ENCODE measurements at regions not wholly inside any gene's neighbourhood (a gene's known extent, or its start where the extent isn't known, plus 50 kb on each side); places are given as distances from the start of the nearest gene placed in this dataset.
"Not testable (repeated sequence)": the region's sequence is repeated elsewhere in the genome, so short reads cannot be mapped to it uniquely, and the experiment has no call there.

GRCh38 chr13:18993884-18994660 is 187.6 kb downstream of the TUBA3C start:
- no peak for DNase-seq (ENCODE audit: low read depth)

- no peak for DNase-seq (ENCODE audit: low read depth)
Measured at GRCh38 chr13:18992791-18993190, 188.8 kb downstream of the TUBA3C start.

GRCh38 chr13:18991060-18991459 is 190.6 kb downstream of the TUBA3C start:
- DNase-seq (ENCODE audit: low read depth), result no peak

- DNase-seq (ENCODE audit: low read depth), result no peak
Measured at GRCh38 chr13:18978447-18978846, 203.2 kb downstream of the TUBA3C start.

GRCh38 chr13:18977857-18978256 is 203.8 kb downstream of the TUBA3C start:
- no peak for DNase-seq (ENCODE audit: low read depth)

GRCh38 chr13:18971576-18972219 is 209.9 kb downstream of the TUBA3C start:
- no peak for DNase-seq (ENCODE audit: low read depth)

GRCh38 chr13:18965347-18965855 is 216.2 kb downstream of the TUBA3C start:
- DNase-seq (ENCODE audit: low read depth), result no peak

GRCh38 chr13:18964942-18965341 is 216.7 kb downstream of the TUBA3C start:
- no peak for DNase-seq (ENCODE audit: low read depth)

GRCh38 chr13:18963684-18964083 is 217.9 kb downstream of the TUBA3C start:
- DNase-seq (ENCODE audit: low read depth), result not testable (repeated sequence)

- no peak for DNase-seq (ENCODE audit: low read depth)
Measured at GRCh38 chr13:18962168-18962734, 219.4 kb downstream of the TUBA3C start.

- no peak for DNase-seq (ENCODE audit: low read depth)
Measured at GRCh38 chr13:18961383-18962117, 220.1 kb downstream of the TUBA3C start.

GRCh38 chr13:18960637-18961227 is 220.9 kb downstream of the TUBA3C start:
- no peak for DNase-seq (ENCODE audit: low read depth)

- DNase-seq (ENCODE audit: low read depth), result no peak
Measured at GRCh38 chr13:18959996-18960395, 221.6 kb downstream of the TUBA3C start.

GRCh38 chr13:18959229-18959628 is 222.4 kb downstream of the TUBA3C start:
- DNase-seq (ENCODE audit: low read depth), result no peak

GRCh38 chr13:18956473-18957078 is 225.0 kb downstream of the TUBA3C start:
- DNase-seq (ENCODE audit: low read depth), result no peak

GRCh38 chr13:18954254-18954653 is 227.4 kb downstream of the TUBA3C start:
- no peak for DNase-seq (ENCODE audit: low read depth)

GRCh38 chr13:18953139-18953930 is 228.3 kb downstream of the TUBA3C start:
- DNase-seq (ENCODE audit: low read depth), result no peak

GRCh38 chr13:18952225-18953016 is 229.2 kb downstream of the TUBA3C start:
- DNase-seq (ENCODE audit: low read depth), result no peak

- DNase-seq (ENCODE audit: low read depth), result no peak
Measured at GRCh38 chr13:18951412-18951811, 230.2 kb downstream of the TUBA3C start.

All from LHCN-M2 (cell line).